Transverse colon (tissue), 4 donors: ENCODE measurements at regions not wholly inside any gene's neighbourhood (a gene's known extent, or its start where the extent isn't known, plus 50 kb on each side); places are given as distances from the start of the nearest gene placed in this dataset.
"Not testable (repeated sequence)": the region's sequence is repeated elsewhere in the genome, so short reads cannot be mapped to it uniquely, and the experiment has no call there.

Source experiments
- DNase-seq: peaks from one replicate; pipeline ENCODE4 v3.0.0-alpha.2; 2019
- H3K27ac ChIP-seq, 4 donors: fragments of 200-600 bp; sonication (generic); 2 replicates each; pipeline ENCODE4 v1.5.1; 2016 to 2018; ENCODE audit warnings: inconsistent platforms in 4 of 4
- H3K27me3 ChIP-seq: fragments of 200-600 bp; sonication (generic); 2 replicates; pipeline ENCODE4 v1.5.1; 2017; ENCODE audit warnings: inconsistent platforms
- H3K36me3 ChIP-seq, 4 donors: fragments of 200-600 bp; sonication (generic); 2 replicates each; pipeline ENCODE4 v1.5.1; 2017 to 2019; ENCODE audit warnings: inconsistent platforms in 4 of 4
- H3K4me1 ChIP-seq, 4 donors: fragments of 200-600 bp; sonication (generic); 2 replicates each; pipeline ENCODE4 v1.5.1; 2017 to 2020; ENCODE audit warnings: inconsistent platforms in 4 of 4
- H3K4me3 ChIP-seq, 4 donors: fragments of 200-600 bp; sonication (generic); 1 replicate in 1 of 4; 2 replicates in 3 of 4; pipeline versions ENCODE4 v1.5.1 to v1.6.1; 2017 to 2019; ENCODE audit warnings: inconsistent platforms in 4 of 4
- H3K9me3 ChIP-seq, 2 donors: fragments of 200-600 bp; sonication (generic); 2 replicates each; pipeline ENCODE4 v1.5.1; 2017 to 2019; ENCODE audit warnings: inconsistent platforms in 2 of 2
- CTCF ChIP-seq, 5 experiments: fragments of 200-600 bp in 3 of 5; fragments of 450-650 bp in 2 of 5; sonication (generic) in 3 of 5; IDR thresholded peaks; 1 replicate in 2 of 5; 2 replicates in 3 of 5; pipeline ENCODE4 v1.5.1; 2016 to 2017; ENCODE audit warnings: antibody characterized with exemption in 5 of 5, inconsistent platforms in 3 of 5, mild to moderate bottlenecking in 2 of 5, moderate library complexity in 1 of 5
- EP300 ChIP-seq: sonication (generic); formaldehyde crosslinking; IDR thresholded peaks from one replicate; pipeline ENCODE4 v1.6.1; 2017; ENCODE audit warnings: antibody characterized with exemption, low read depth
- POLR2A ChIP-seq: fragments of 450-650 bp; IDR thresholded peaks from one replicate; pipeline ENCODE4 v1.6.1; 2016; ENCODE audit warnings: antibody characterized with exemption, mild to moderate bottlenecking, moderate library complexity
- POLR2AphosphoS5 ChIP-seq, 3 donors: sonication (generic); formaldehyde crosslinking; IDR thresholded peaks; one replicate each; pipeline ENCODE4 v1.6.1; 2016; ENCODE audit warnings: antibody characterized with exemption in 3 of 3
- WGBS, 2 donors: methylation state at CpG; one replicate each; pipeline ENCODE4 v1.1.5; 2018; ENCODE audit warnings: low coverage in 1 of 2; 5-methylcytosine and 5-hydroxymethylcytosine counted together
- in situ Hi-C, 4 donors: fragments of 200-750 bp; cut with MboI; loops; one replicate each; pipeline versions ENCODE4 v1.15.0 to v1.15.1; 2017; ENCODE audit warnings: low sequenced_read_pairs in 3 of 4, low pct_ligation_motif_present in 1 of 4, low pct_unique_long_range_greater_than_20kb in 1 of 4
- intact Hi-C: fragments of 100-400 bp; cut with DNase I; formaldehyde crosslinking; loops from one replicate; pipeline ENCODE4 v1.15.1; 2023; ENCODE audit warnings: low total_unique reads

- no peaks in the 10 kb centered on the region for H3K4me1 ChIP-seq
- TF ChIP-seq CTCF (IDR thresholded peaks at IDR 0.05) (no peak), POLR2AphosphoS5 (IDR thresholded peaks at IDR 0.05) (no peak), POLR2A (no peak), EP300 (no peak)
- intact Hi-C loops: no loop called here
- H3K9me3 ChIP-seq: no peaks in the 10 kb centered on the region
- WGBS, 2 donors: 67 to 86% methylated on average over 1 to 2 of the region's 2 CpGs
- H3K27ac ChIP-seq: no peak overlapping the region
- H3K4me3 ChIP-seq: no peak overlapping the region
- in situ Hi-C loops: no loop called here
- DNase-seq: no peak
- no peaks in the 10 kb centered on the region for H3K27me3 ChIP-seq
- no peaks in the 10 kb centered on the region for H3K36me3 ChIP-seq
Measured at GRCh38 chr1:73854527-73854926, 343.4 kb downstream of the LRRIQ3 start.

- intact Hi-C loops: no loop called here
Measured at GRCh38 chr1:73842436-73842835, 355.5 kb downstream of the LRRIQ3 start.

GRCh38 chr1:73839922-73840321, 358.1 kb downstream of the LRRIQ3 start:
- no peaks in the 10 kb centered on the region for H3K9me3 ChIP-seq
- in situ Hi-C loops: no loop called here
- DNase-seq: no peak
- H3K36me3 ChIP-seq: no peaks in the 10 kb centered on the region
- no peak overlapping the region for H3K4me3 ChIP-seq
- intact Hi-C loops: no loop called here
- TF ChIP-seq EP300: no peak
- no peak for TF ChIP-seq POLR2A
- TF ChIP-seq CTCF (IDR thresholded peaks at IDR 0.05): no peak
- TF ChIP-seq POLR2AphosphoS5 (IDR thresholded peaks at IDR 0.05): no peak
- H3K27ac ChIP-seq: no peak overlapping the region
- 40 to 54% methylated on average over 4 of the region's 4 CpGs for WGBS, 2 donors
- H3K4me1 ChIP-seq: no peaks in the 10 kb centered on the region
- no peaks in the 10 kb centered on the region for H3K27me3 ChIP-seq

More at GRCh38 chr1:73842436-73842835, 355.5 kb downstream of the LRRIQ3 start:
- Histone ChIP-seq H3K4me1 (no peaks in the 10 kb centered on the region), H3K4me3 (no peak overlapping the region), H3K27me3 (no peaks in the 10 kb centered on the region), H3K9me3 (no peaks in the 10 kb centered on the region), H3K36me3 (no peaks in the 10 kb centered on the region), H3K27ac (no peak overlapping the region)
- no peak for TF ChIP-seq CTCF (IDR thresholded peaks at IDR 0.05)
- no peak for TF ChIP-seq EP300
- no peak for TF ChIP-seq POLR2A
- no peak for TF ChIP-seq POLR2AphosphoS5 (IDR thresholded peaks at IDR 0.05)
- in situ Hi-C loops: no loop called here
- no peak for DNase-seq

GRCh38 chr1:73832276-73833181, 365.4 kb downstream of the LRRIQ3 start:
- intact Hi-C loops (no loop called here), in situ Hi-C loops (no loop called here)
- TF ChIP-seq POLR2A (no peak), EP300 (no peak), POLR2AphosphoS5 (IDR thresholded peaks at IDR 0.05) (no peak), CTCF (IDR thresholded peaks at IDR 0.05) (no peak)
- Histone ChIP-seq H3K27me3 (no peaks in the 10 kb centered on the region), H3K4me1 (no peaks in the 10 kb centered on the region), H3K36me3 (no peaks in the 10 kb centered on the region), H3K9me3 (no peaks in the 10 kb centered on the region), H3K27ac (no peak overlapping the region), H3K4me3 (no peak overlapping the region)
- 72 to 74% methylated on average over 2 to 5 of the region's 5 CpGs for WGBS, 2 donors
- no peak for DNase-seq

- in situ Hi-C loops, H3K9me3 ChIP-seq, H3K4me3 ChIP-seq, H3K36me3 ChIP-seq, H3K27me3 ChIP-seq, H3K4me1 ChIP-seq, DNase-seq, intact Hi-C loops, H3K27ac ChIP-seq: not testable (repeated sequence)
- 79 to 82% methylated on average over 2 to 3 of the region's 3 CpGs for WGBS, 2 donors
Measured at GRCh38 chr1:73827283-73827682, 370.7 kb downstream of the LRRIQ3 start.
